ENCODE measurements at regions not wholly inside any gene's neighbourhood (a gene's known extent, or its start where the extent isn't known, plus 50 kb on each side); places are given as distances from the start of the nearest gene placed in this dataset.
"Not testable (repeated sequence)": the region's sequence is repeated elsewhere in the genome, so short reads cannot be mapped to it uniquely, and the experiment has no call there.

GRCh38 chr2:154507186-154507585 lies 191.3 kb upstream of the KCNJ3 start:
- in situ Hi-C loops (cut with MboI; ENCODE audit: low pct_unique_long_range_greater_than_20kb, low sequenced_read_pairs, unreplicated experiment) = no loop called here
- TF ChIP-seq CTCF (IDR thresholded peaks at IDR 0.05; ENCODE audit: extremely low read depth, insufficient read depth, missing control alignments) = no peak
- DNase-seq (ENCODE audit: low spot score) = no peak

GRCh38 chr2:154518872-154519271 lies 179.6 kb upstream of the KCNJ3 start:
- in situ Hi-C loops (cut with MboI; ENCODE audit: low pct_unique_long_range_greater_than_20kb, low sequenced_read_pairs, unreplicated experiment) = no loop called here
- no peak for TF ChIP-seq CTCF (IDR thresholded peaks at IDR 0.05; ENCODE audit: extremely low read depth, insufficient read depth, missing control alignments)
- no peak for DNase-seq (ENCODE audit: low spot score)

GRCh38 chr2:154520951-154521350 lies 177.5 kb upstream of the KCNJ3 start:
- in situ Hi-C loops (cut with MboI; ENCODE audit: low pct_unique_long_range_greater_than_20kb, low sequenced_read_pairs, unreplicated experiment); DNase-seq (ENCODE audit: low spot score): not testable (repeated sequence)

- in situ Hi-C loops (cut with MboI; ENCODE audit: low pct_unique_long_range_greater_than_20kb, low sequenced_read_pairs, unreplicated experiment) = no loop called here
- TF ChIP-seq CTCF (IDR thresholded peaks at IDR 0.05; ENCODE audit: extremely low read depth, insufficient read depth, missing control alignments) = no peak
- DNase-seq (ENCODE audit: low spot score) = no peak
These were observed 172.3 kb upstream of the KCNJ3 start for GRCh38 chr2:154526234-154526633.

- no peak for DNase-seq (ENCODE audit: low spot score)
- in situ Hi-C loops (cut with MboI; ENCODE audit: low pct_unique_long_range_greater_than_20kb, low sequenced_read_pairs, unreplicated experiment) = no loop called here
- TF ChIP-seq CTCF (IDR thresholded peaks at IDR 0.05; ENCODE audit: extremely low read depth, insufficient read depth, missing control alignments) = no peak
These were observed 170.5 kb upstream of the KCNJ3 start for GRCh38 chr2:154527962-154528361.

- no peak for TF ChIP-seq CTCF (IDR thresholded peaks at IDR 0.05; ENCODE audit: extremely low read depth, insufficient read depth, missing control alignments)
- no peak for DNase-seq (ENCODE audit: low spot score)
These were observed 166.5 kb upstream of the KCNJ3 start for GRCh38 chr2:154532004-154532403.

GRCh38 chr2:154532763-154533162 lies 165.7 kb upstream of the KCNJ3 start:
- no peak for TF ChIP-seq CTCF (IDR thresholded peaks at IDR 0.05; ENCODE audit: extremely low read depth, insufficient read depth, missing control alignments)
- in situ Hi-C loops (cut with MboI; ENCODE audit: low pct_unique_long_range_greater_than_20kb, low sequenced_read_pairs, unreplicated experiment) = no loop called here
- no peak for DNase-seq (ENCODE audit: low spot score)

More at GRCh38 chr2:154532004-154532403, 166.5 kb upstream of the KCNJ3 start:
- in situ Hi-C loops (cut with MboI; ENCODE audit: low pct_unique_long_range_greater_than_20kb, low sequenced_read_pairs, unreplicated experiment) = no loop called here

Data from GM13977 (cell line).